Hepatocyte (in vitro differentiated cells): ENCODE measurements at regions not wholly inside any gene's neighbourhood (a gene's known extent, or its start where the extent isn't known, plus 50 kb on each side); places are given as distances from the start of the nearest gene placed in this dataset.

ENCODE experiments used
- EZH2phosphoT487 ChIP-seq: fragments of 200-600 bp; sonication (generic); IDR thresholded peaks from one replicate; pipeline ENCODE4 v1.6.1; 2018; ENCODE audit warnings: antibody characterized with exemption, mild to moderate bottlenecking, low read depth, moderate library complexity; ENCODE audit not compliant: unreplicated experiment, severe bottlenecking
- TF ChIP-seq, protein P1 (sequence below): fragments of 200-600 bp; sonication (generic); IDR thresholded peaks from 2 replicates; pipeline ENCODE4 v1.5.1; 2016; ENCODE audit warnings: antibody characterized with exemption, mild to moderate bottlenecking; ENCODE audit not compliant: poor library complexity

DNA sequence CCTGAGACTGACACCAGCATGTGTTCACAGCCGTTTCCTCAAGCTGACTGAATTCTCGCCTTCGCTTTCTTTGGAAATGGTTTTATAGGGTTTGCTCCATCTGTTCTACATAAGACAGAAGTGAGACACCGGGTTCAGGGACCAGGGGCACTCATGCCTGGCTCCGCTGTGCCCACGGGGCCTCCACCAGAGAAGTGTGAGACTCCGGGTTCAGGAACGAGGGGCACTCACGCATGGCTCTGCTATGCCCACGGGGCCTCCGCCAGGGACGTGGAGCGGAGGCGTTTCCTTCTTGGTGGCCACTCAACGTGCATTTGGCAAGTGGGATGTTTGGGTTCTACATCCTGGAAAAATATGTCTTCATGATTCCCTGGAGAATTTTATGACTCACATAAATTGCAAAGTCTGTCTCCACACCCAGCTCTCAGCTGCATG, 106.6 kb downstream of the RNASET2 start:
- TF ChIP-seq EZH2phosphoT487 = no peak
- TF ChIP-seq, protein P1, sequence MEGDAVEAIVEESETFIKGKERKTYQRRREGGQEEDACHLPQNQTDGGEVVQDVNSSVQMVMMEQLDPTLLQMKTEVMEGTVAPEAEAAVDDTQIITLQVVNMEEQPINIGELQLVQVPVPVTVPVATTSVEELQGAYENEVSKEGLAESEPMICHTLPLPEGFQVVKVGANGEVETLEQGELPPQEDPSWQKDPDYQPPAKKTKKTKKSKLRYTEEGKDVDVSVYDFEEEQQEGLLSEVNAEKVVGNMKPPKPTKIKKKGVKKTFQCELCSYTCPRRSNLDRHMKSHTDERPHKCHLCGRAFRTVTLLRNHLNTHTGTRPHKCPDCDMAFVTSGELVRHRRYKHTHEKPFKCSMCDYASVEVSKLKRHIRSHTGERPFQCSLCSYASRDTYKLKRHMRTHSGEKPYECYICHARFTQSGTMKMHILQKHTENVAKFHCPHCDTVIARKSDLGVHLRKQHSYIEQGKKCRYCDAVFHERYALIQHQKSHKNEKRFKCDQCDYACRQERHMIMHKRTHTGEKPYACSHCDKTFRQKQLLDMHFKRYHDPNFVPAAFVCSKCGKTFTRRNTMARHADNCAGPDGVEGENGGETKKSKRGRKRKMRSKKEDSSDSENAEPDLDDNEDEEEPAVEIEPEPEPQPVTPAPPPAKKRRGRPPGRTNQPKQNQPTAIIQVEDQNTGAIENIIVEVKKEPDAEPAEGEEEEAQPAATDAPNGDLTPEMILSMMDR = no peak
